Large intestine (tissue), 3 donors: ENCODE measurements at regions not wholly inside any gene's neighbourhood (a gene's known extent, or its start where the extent isn't known, plus 50 kb on each side); places are given as distances from the start of the nearest gene placed in this dataset.

Experiments used
- DNase-seq, 2 donors: peaks; one replicate each; pipeline versions ENCODE4 v3.0.0 to v3.0.0-alpha.2; 2013
- H3K27ac ChIP-seq: one replicate; pipeline ENCODE4 v1.5.1; 2013; ENCODE audit warnings: low read length
- H3K27me3 ChIP-seq: 2 replicates; pipeline ENCODE4 v1.6.1; 2013; ENCODE audit warnings: low read length; ENCODE audit not compliant: control insufficient read depth, insufficient read depth
- H3K36me3 ChIP-seq: 2 replicates; pipeline ENCODE4 v1.6.1; 2013; ENCODE audit warnings: low read length; ENCODE audit not compliant: control insufficient read depth, insufficient read depth
- H3K4me1 ChIP-seq: one replicate; pipeline ENCODE4 v1.6.1; 2013; ENCODE audit warnings: low read length; ENCODE audit not compliant: control insufficient read depth, insufficient read depth
- H3K4me3 ChIP-seq: one replicate; pipeline ENCODE4 v1.5.1; 2013; ENCODE audit warnings: low read length
- H3K9me3 ChIP-seq: one replicate; pipeline ENCODE4 v1.6.1; 2013; ENCODE audit warnings: mild to moderate bottlenecking, low read depth, low read length, moderate library complexity; ENCODE audit not compliant: control insufficient read depth
- WGBS: methylation state at CpG from one replicate; pipeline ENCODE4 v1.1.5; 2013; ENCODE audit warnings: low lambda C conversion rate; ENCODE audit not compliant: insufficient coverage; 5-methylcytosine and 5-hydroxymethylcytosine counted together

- Histone ChIP-seq H3K4me1 (no peaks in the 10 kb centered on the region), H3K27ac (no peak overlapping the region), H3K4me3 (no peak overlapping the region), H3K9me3 (no peaks in the 10 kb centered on the region), H3K36me3 (no peaks in the 10 kb centered on the region), H3K27me3 (no peaks in the 10 kb centered on the region)
- WGBS: 100% methylated on average over 1 of the region's 4 CpGs
- no peak for DNase-seq
Observed at GRCh38 chr9:108178318-108178717, 677.5 kb downstream of the ACTL7B start.

GRCh38 chr9:108168236-108168850 lies 678.8 kb upstream of the KLF4 start:
- H3K36me3 ChIP-seq: no peaks in the 10 kb centered on the region
- WGBS: no CpG with 5 or more reads among the region's 3 CpGs
- no peak for DNase-seq
- no peak overlapping the region for H3K4me3 ChIP-seq
- H3K4me1 ChIP-seq: no peaks in the 10 kb centered on the region
- no peak overlapping the region for H3K27ac ChIP-seq
- H3K27me3 ChIP-seq: no peaks in the 10 kb centered on the region
- H3K9me3 ChIP-seq: no peaks in the 10 kb centered on the region

- no peaks in the 10 kb centered on the region for H3K36me3 ChIP-seq
Observed at GRCh38 chr9:108167136-108167900, 677.7 kb upstream of the KLF4 start.

DNA sequence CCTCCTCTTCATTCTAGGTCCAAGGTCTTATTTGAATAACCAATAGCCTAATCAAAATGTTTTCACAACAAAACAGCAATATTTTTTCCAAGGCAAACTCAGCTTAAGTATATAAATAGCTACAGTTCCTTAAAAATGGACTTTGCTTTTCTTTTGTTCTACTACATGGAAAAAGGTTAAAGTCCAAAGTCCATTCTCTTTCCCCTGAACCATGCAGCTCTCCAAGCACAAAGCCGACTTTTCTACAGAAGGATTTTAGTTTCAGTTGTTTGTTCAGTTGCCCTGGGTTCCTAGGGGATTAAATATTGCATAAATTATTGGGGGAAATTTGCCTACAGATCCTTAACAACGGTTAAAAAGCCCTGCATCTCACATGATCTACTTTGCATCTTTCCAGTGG lies 677.0 kb upstream of the KLF4 start:
- Histone ChIP-seq H3K27ac (no peak overlapping the region), H3K36me3 (no peaks in the 10 kb centered on the region)

More at GRCh38 chr9:108167136-108167900, 677.7 kb upstream of the KLF4 start:
- H3K4me1 ChIP-seq: no peaks in the 10 kb centered on the region
- H3K27ac ChIP-seq: no peak overlapping the region
- H3K27me3 ChIP-seq: no peaks in the 10 kb centered on the region
- no CpG with 5 or more reads among the region's 5 CpGs for WGBS
- no peaks in the 10 kb centered on the region for H3K9me3 ChIP-seq
- no peak overlapping the region for H3K4me3 ChIP-seq
- no peak for DNase-seq

DNA sequence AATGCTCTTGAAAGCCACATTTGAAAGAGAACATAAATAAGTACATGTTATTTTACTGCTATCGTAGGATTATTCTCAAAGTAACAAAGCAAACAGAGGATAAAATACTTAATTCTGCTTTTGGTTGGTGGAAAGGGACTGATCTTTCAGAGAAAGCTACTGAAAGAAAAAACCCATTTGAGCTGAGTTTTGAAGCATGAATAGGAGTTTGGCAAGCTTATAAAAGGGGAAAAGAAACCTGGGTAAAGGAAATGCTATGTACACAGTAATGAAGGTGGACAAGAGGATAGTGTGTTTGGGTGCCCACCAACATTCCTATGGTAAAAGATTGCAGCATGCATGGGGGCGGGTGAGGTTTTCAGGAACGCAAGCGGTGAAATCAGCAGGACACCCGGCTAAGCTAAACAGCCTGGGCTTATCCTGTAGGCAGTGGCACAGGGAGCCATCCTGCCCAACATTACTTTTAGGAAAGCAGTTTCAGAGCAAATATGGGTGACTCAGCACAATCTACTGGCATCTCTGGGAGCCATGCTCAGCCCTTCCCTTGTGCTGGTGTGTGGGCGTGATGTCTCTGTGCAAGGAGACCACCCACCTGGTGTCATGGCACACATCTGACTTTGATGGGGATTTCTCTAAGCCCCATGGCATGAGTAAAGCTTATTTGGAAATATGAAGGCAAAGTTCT lies 673.9 kb upstream of the KLF4 start:
- H3K27me3 ChIP-seq: no peaks in the 10 kb centered on the region
- H3K36me3 ChIP-seq: no peaks in the 10 kb centered on the region
- H3K4me1 ChIP-seq: peaks cover 16% of the 10 kb centered on the region
- no peaks in the 10 kb centered on the region for H3K9me3 ChIP-seq
- DNase-seq: no peak
- H3K4me3 ChIP-seq: no peak overlapping the region
- H3K27ac ChIP-seq: no peak overlapping the region
- WGBS: 86% methylated on average over 1 of the region's 6 CpGs

More for the DNA sequence above, 677.0 kb upstream of the KLF4 start:
- H3K4me3 ChIP-seq: no peak overlapping the region
- DNase-seq: peak; percentile 54 to 80
- H3K4me1 ChIP-seq: peaks cover 4% of the 10 kb centered on the region
- WGBS: no CpG with 5 or more reads among the region's 2 CpGs
- H3K27me3 ChIP-seq: no peaks in the 10 kb centered on the region
- H3K9me3 ChIP-seq: no peaks in the 10 kb centered on the region

GRCh38 chr9:108162664-108163063 lies 673.1 kb upstream of the KLF4 start:
- H3K36me3 ChIP-seq: no peaks in the 10 kb centered on the region
- no peak overlapping the region for H3K27ac ChIP-seq
- no peak overlapping the region for H3K4me3 ChIP-seq
- no peak for DNase-seq
- no peaks in the 10 kb centered on the region for H3K27me3 ChIP-seq
- H3K9me3 ChIP-seq: no peaks in the 10 kb centered on the region
- WGBS: no CpG with 5 or more reads among the region's 1 CpG
- peaks cover 16% of the 10 kb centered on the region for H3K4me1 ChIP-seq

DNA sequence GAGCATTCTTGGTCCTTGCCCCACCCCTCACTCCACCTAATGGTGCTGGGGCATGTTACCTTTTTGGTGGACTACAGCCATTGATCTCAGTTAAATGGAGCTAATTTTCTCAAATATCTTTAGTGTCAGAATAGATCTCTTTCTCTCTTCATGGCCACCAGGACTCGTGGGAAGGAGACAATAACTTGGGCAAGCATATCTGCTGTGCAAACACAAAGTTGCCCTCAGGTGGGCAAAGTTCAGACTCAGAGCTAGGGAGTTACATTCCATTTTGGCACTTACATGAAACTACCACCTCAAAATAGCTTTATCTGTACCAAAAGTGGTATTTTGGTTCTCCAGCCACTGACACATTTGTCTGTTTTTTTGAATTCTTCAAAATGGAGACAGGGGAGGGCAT lies 671.9 kb upstream of the KLF4 start:
- peaks cover 19% of the 10 kb centered on the region for H3K4me1 ChIP-seq
- peak in 1 of 2 donors; percentile 59 for DNase-seq

DNA sequence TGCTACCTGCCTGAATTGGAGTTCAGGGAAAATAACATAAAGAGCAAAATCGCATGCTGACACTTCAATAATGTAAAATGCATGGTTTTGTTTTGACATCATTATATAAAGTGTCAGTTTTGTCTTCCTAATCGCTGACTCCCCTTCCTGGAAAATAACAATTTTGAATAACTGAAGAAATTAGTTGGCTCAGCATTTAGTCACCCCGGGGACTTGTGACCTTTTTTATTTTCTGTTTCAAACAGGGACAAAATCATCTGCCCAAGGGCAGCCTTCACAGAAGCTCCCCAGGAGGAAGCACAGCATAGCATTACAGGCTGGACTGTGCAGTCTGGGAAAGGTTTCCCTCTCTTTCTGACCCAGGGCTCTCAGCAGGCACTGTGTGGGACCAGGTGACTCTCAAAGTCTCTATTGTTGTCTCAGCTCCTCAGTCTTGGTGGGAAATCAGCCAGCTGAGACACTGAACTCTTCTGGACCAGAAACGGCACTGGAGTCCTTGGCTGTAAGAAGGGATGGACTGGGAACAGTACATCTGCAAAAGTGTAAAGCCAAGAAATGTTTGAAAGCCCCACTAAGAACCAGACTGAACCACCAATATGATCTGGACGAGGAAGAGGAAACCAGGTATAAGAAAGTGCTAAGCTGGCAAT lies 671.3 kb upstream of the KLF4 start:
- Histone ChIP-seq H3K4me3 (no peak overlapping the region), H3K4me1 (peaks cover 24% of the 10 kb centered on the region), H3K36me3 (no peaks in the 10 kb centered on the region), H3K27me3 (no peaks in the 10 kb centered on the region), H3K9me3 (no peaks in the 10 kb centered on the region), H3K27ac (peak overlapping the region; percentile 34)
- DNase-seq: peak in 1 of 2 donors; percentile 26
- WGBS: 100% methylated on average over 1 of the region's 5 CpGs

More for the DNA sequence above, 671.9 kb upstream of the KLF4 start:
- 20% methylated on average over 1 of the region's 1 CpG for WGBS
- peak overlapping the region; percentile 34 for H3K27ac ChIP-seq
- H3K9me3 ChIP-seq: no peaks in the 10 kb centered on the region
- no peaks in the 10 kb centered on the region for H3K27me3 ChIP-seq
- no peaks in the 10 kb centered on the region for H3K36me3 ChIP-seq
- H3K4me3 ChIP-seq: no peak overlapping the region

- Histone ChIP-seq H3K27ac (no peak overlapping the region), H3K27me3 (no peaks in the 10 kb centered on the region), H3K9me3 (no peaks in the 10 kb centered on the region), H3K4me3 (no peak overlapping the region), H3K4me1 (peaks cover 28% of the 10 kb centered on the region), H3K36me3 (no peaks in the 10 kb centered on the region)
- no CpG with 5 or more reads among the region's 1 CpG for WGBS
- DNase-seq: no peak
Observed at GRCh38 chr9:108160039-108160438, 670.5 kb upstream of the KLF4 start.
